ENCODE measurements at regions not wholly inside any gene's neighbourhood (a gene's known extent, or its start where the extent isn't known, plus 50 kb on each side); places are given as distances from the start of the nearest gene placed in this dataset.

DNA sequence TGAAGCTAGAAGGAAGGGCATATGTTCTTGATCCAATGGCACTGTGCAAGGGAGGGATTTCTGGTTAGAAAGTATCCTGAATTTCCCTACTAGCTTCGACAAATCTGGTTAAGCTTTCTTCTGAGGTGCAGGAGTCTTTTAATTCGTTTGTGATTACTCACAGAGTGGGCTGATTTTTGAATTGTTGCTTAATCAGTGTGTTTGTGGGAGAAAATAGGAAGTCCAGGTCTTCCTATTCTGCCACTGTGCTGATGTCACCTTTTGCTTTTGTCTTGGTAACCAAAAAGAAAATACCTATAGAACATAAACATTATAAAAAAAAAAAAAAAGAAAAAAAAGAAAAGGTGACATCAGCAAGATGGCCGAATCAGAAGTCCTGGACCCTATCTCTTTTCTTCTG lies 1008.6 kb downstream of the TSN start:
- no peaks in the 10 kb centered on the region for H3K27me3 ChIP-seq
- no peak for DNase-seq
- no peaks in the 10 kb centered on the region for H3K36me3 ChIP-seq
- no peak overlapping the region for H3K27ac ChIP-seq
- TF ChIP-seq, protein P1, sequence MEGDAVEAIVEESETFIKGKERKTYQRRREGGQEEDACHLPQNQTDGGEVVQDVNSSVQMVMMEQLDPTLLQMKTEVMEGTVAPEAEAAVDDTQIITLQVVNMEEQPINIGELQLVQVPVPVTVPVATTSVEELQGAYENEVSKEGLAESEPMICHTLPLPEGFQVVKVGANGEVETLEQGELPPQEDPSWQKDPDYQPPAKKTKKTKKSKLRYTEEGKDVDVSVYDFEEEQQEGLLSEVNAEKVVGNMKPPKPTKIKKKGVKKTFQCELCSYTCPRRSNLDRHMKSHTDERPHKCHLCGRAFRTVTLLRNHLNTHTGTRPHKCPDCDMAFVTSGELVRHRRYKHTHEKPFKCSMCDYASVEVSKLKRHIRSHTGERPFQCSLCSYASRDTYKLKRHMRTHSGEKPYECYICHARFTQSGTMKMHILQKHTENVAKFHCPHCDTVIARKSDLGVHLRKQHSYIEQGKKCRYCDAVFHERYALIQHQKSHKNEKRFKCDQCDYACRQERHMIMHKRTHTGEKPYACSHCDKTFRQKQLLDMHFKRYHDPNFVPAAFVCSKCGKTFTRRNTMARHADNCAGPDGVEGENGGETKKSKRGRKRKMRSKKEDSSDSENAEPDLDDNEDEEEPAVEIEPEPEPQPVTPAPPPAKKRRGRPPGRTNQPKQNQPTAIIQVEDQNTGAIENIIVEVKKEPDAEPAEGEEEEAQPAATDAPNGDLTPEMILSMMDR (IDR thresholded peaks at IDR 0.05): no peak
- TF ChIP-seq POLR2A (IDR thresholded peaks at IDR 0.05): no peak
- H3K4me3 ChIP-seq: no peak overlapping the region
- H3K9me3 ChIP-seq: peaks cover 0 to 9% (median 0%) of the 10 kb centered on the region in 4 donors
- no peaks in the 10 kb centered on the region for H3K4me1 ChIP-seq

DNA sequence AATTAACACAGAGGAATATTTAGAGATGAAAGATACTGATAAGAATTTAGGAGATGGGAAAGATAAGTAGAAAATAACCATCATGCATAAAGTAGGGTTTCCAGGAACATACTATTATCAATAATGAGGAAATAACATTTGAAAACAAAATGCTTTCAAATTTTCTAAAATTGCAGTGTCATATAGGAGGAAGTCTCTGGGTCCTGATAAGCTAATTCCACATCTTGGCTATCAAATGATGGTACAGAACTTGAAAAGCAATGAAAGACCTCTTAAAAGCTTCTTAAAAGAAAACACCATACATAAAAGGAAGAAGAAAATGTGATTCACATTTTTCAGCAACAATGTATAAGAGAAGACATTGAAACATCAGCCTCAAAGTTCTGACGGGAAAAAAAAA lies 1024.8 kb downstream of the TSN start:
- TF ChIP-seq, protein P1 (IDR thresholded peaks at IDR 0.05): no peak
- no peak for TF ChIP-seq POLR2A (IDR thresholded peaks at IDR 0.05)
- H3K4me3 ChIP-seq: no peak overlapping the region

DNA sequence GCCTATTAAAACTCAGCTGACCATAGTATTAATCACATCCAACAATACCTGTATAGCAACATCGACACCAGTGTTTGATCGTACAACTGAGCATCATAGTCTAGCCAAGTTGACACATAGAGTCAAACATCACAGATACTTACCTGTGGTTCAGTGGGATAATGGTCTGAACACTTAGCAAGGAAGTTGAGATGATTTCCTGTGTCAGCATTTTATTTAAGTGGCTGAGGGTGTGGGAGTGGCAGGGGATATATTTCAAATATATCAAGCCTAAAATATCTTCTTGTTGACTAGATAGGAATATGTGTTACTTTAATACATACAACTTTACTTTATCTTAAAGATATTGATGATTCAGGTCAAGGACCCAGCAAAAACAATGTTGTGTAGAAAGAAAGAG lies 1038.6 kb downstream of the TSN start:
- H3K27ac ChIP-seq: no peak overlapping the region
- no peaks in the 10 kb centered on the region for H3K4me1 ChIP-seq
- TF ChIP-seq, protein P1 (IDR thresholded peaks at IDR 0.05): no peak
- TF ChIP-seq POLR2A (IDR thresholded peaks at IDR 0.05): no peak
- H3K4me3 ChIP-seq: no peak overlapping the region
- H3K36me3 ChIP-seq: no peaks in the 10 kb centered on the region
- no peak for DNase-seq
- no peaks in the 10 kb centered on the region for H3K9me3 ChIP-seq
- H3K27me3 ChIP-seq: no peaks in the 10 kb centered on the region

More for the DNA sequence above, 1024.8 kb downstream of the TSN start:
- no peaks in the 10 kb centered on the region for H3K36me3 ChIP-seq
- no peak overlapping the region for H3K27ac ChIP-seq
- H3K4me1 ChIP-seq: no peaks in the 10 kb centered on the region
- no peaks in the 10 kb centered on the region for H3K9me3 ChIP-seq
- no peak for DNase-seq
- no peaks in the 10 kb centered on the region for H3K27me3 ChIP-seq

DNA sequence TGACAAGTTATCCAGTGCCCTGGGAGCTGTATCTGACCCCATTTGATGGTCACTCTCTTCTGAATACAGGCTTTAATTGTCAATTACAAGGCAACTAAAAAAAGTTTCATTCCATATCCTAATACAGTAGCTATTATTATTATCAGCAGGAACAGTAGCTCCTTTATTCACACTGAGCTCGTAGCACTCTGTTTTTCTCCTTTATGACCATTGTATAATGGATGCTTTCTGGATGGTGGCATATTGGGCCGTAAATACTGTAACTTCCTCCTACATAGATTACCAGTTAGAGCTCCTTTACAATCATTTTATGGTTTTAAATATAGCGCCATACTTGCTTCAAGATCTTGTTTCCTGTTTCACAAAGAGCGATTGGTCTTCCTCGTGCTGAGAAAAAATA lies 1040.3 kb downstream of the TSN start:
- H3K4me1 ChIP-seq: no peaks in the 10 kb centered on the region
- no peak for TF ChIP-seq POLR2A (IDR thresholded peaks at IDR 0.05)
- H3K27me3 ChIP-seq: no peaks in the 10 kb centered on the region
- no peak overlapping the region for H3K4me3 ChIP-seq
- no peak for DNase-seq
- no peak overlapping the region for H3K27ac ChIP-seq
- no peaks in the 10 kb centered on the region for H3K36me3 ChIP-seq
- no peaks in the 10 kb centered on the region for H3K9me3 ChIP-seq

DNA sequence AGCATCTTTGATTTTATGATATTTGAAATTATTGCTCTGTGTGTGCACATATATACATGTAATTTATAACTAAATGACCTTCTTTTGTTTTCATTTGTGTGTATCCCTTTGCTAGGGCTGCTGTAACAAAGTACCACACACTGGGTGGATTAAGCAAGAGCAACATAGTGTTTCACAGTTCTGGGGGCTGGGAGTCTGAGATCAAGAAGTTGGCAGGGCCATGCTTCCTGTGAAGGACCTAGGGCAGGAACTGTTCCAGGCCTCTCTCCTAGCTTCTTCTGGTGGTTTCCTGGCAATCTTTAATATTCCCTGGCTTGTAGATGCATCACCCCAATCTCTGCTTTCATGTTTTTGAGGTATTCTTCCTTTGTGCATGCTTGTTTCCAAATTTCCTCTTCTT lies 1043.9 kb downstream of the TSN start:
- no peak for DNase-seq
- H3K4me1 ChIP-seq: no peaks in the 10 kb centered on the region
- H3K9me3 ChIP-seq: no peaks in the 10 kb centered on the region
- no peaks in the 10 kb centered on the region for H3K36me3 ChIP-seq
- H3K27me3 ChIP-seq: no peaks in the 10 kb centered on the region
- no peak overlapping the region for H3K4me3 ChIP-seq
- TF ChIP-seq, protein P1 (IDR thresholded peaks at IDR 0.05): no peak
- no peak for TF ChIP-seq POLR2A (IDR thresholded peaks at IDR 0.05)
- H3K27ac ChIP-seq: no peak overlapping the region

DNA sequence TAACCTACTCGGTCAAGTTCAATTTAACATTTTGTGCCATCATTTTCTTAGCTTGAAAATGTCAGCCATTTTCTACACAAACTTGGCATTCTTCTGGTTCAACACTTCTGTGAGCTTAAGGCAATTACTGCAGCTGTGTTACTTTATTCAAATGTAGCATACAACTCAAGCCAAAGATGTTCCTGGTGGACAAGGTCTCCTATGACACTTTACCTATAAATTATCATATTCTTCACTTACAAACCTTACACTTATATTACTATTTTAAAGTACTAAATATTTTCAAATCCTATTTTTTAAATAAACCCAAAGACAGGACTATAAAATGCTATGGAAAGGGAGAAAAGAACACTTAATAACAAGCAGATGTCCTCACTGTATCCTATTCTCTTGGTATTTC lies 1045.3 kb downstream of the TSN start:
- Histone ChIP-seq H3K9me3 (no peaks in the 10 kb centered on the region), H3K36me3 (no peaks in the 10 kb centered on the region), H3K27ac (no peak overlapping the region), H3K27me3 (no peaks in the 10 kb centered on the region), H3K4me1 (no peaks in the 10 kb centered on the region), H3K4me3 (no peak overlapping the region)
- no peak for DNase-seq
- TF ChIP-seq, protein P1 (IDR thresholded peaks at IDR 0.05): no peak
- TF ChIP-seq POLR2A (IDR thresholded peaks at IDR 0.05): no peak

Data from Peyer's patch (tissue), 4 donors.